ENCODE measurements at regions not wholly inside any gene's neighbourhood (a gene's known extent, or its start where the extent isn't known, plus 50 kb on each side); places are given as distances from the start of the nearest gene placed in this dataset.
"Not testable (repeated sequence)": the region's sequence is repeated elsewhere in the genome, so short reads cannot be mapped to it uniquely, and the experiment has no call there.

DNA sequence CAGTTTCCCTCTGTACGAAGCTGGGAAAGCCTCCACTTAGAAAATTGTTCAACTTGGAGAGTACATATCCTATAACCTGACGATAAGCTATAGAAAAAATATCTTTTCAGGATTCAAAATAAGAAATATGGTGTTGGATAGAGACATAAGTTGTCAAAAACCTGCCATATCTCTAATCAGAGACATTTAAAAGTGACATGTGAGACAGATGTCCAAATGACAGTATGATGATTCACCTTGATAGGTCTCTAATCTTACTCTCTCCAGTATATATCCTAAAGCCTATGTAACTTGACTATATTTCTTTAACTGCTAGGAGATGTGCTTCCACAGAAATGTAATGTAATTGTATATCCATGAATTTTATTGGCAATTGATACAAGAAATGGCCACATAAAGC lies 932.4 kb upstream of the MAN1A1 start:
- no peak overlapping the region for H3K4me3 ChIP-seq (ENCODE audit: low read depth, low read length)
- H3K4me1 ChIP-seq (ENCODE audit: control insufficient read depth, insufficient read depth, low read length) = no peaks in the 10 kb centered on the region
- no peaks in the 10 kb centered on the region for H3K27me3 ChIP-seq (ENCODE audit: control insufficient read depth, insufficient read depth, low read length)
- no peak for DNase-seq (ENCODE audit: low read depth in 4 of 6, low spot score in 6 of 6)
- no peaks in the 10 kb centered on the region for H3K9me3 ChIP-seq (ENCODE audit: control insufficient read depth, insufficient read depth, low read length)
- no peak overlapping the region for H3K27ac ChIP-seq (ENCODE audit: low read depth, low read length)
- no CpG with 5 or more reads among the region's 2 CpGs for WGBS (ENCODE audit: insufficient coverage)
- no peaks in the 10 kb centered on the region for H3K36me3 ChIP-seq (ENCODE audit: control insufficient read depth, insufficient read depth, low read length)

DNA sequence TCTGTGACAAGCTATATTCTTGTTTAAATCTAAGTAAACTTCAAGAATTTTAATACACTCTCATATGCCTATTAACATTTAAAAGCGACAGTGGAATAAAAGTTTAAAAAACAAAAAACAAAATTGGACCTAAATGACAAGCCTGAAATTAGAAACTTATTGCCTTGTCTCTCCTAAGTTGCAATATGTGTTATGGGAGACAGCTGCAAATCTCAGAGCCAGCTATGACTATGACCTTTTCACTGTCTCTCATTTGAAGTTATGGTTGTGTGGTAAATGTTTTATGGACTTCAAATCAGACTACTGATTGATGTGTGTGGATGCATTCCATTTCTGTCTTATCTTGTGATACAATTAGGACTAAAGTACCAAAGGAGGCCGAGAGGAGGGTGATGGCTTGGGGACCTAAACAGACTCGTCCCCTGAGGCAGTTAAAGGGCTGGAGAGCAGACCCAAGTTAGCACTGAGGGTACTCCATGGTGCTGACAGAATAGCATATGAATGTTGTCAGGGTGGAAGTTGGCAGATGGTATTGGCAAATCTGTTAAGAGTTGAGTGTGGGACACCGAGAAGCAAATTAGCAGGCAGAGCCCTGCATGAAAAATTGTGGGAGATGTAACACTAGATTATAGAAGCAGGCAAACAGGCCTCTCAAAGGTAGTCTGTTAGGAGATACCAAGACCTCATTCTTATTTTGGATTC lies 930.1 kb upstream of the MAN1A1 start:
- Histone ChIP-seq H3K27me3 (ENCODE audit: control insufficient read depth, insufficient read depth, low read length) (no peaks in the 10 kb centered on the region), H3K36me3 (ENCODE audit: control insufficient read depth, insufficient read depth, low read length) (no peaks in the 10 kb centered on the region), H3K27ac (ENCODE audit: low read depth, low read length) (no peak overlapping the region), H3K9me3 (ENCODE audit: control insufficient read depth, insufficient read depth, low read length) (no peaks in the 10 kb centered on the region), H3K4me1 (ENCODE audit: control insufficient read depth, insufficient read depth, low read length) (no peaks in the 10 kb centered on the region), H3K4me3 (ENCODE audit: low read depth, low read length) (no peak overlapping the region)
- peak in 1 of 6 donors; percentile 83 for DNase-seq (ENCODE audit: low read depth in 4 of 6, low spot score in 6 of 6)
- WGBS (ENCODE audit: insufficient coverage) = 91% methylated on average over 3 of the region's 4 CpGs

DNA sequence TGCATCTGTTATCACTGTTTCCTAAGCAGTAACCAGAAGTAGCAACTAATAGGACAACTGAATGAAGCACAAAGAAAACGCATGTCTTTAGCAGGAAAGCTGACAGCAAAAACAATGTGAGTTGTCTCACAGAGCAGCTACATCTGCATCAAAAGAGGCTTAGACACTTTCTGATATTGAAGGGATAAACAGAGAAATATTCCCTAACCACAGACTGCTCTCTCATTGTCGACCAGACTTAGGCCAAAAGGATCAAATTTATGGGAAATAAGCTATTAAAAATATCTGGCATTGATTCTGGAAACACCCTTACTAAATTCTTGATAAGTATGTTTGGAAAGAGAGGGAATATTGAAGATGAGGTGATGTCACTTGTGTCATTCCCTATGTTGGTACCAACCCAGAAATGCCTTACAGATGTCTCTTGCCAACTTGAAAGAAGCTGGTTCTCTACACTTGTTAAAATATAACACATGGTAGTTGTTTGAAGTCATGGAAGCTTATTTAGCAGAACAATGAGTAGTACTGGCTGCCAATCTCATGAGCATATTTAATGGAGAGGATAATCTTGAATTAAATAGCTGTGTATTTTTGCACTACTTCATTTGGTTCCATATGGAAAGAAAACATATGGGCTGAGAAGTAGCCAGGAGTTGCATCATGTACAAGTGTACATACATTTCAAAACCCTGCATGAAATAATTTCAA lies 929.3 kb upstream of the MAN1A1 start:
- Histone ChIP-seq H3K27me3 (ENCODE audit: control insufficient read depth, insufficient read depth, low read length) (no peaks in the 10 kb centered on the region), H3K9me3 (ENCODE audit: control insufficient read depth, insufficient read depth, low read length) (no peaks in the 10 kb centered on the region), H3K27ac (ENCODE audit: low read depth, low read length) (no peak overlapping the region), H3K36me3 (ENCODE audit: control insufficient read depth, insufficient read depth, low read length) (no peaks in the 10 kb centered on the region), H3K4me1 (ENCODE audit: control insufficient read depth, insufficient read depth, low read length) (no peaks in the 10 kb centered on the region), H3K4me3 (ENCODE audit: low read depth, low read length) (no peak overlapping the region)
- peak in 1 of 6 donors; percentile 90 for DNase-seq (ENCODE audit: low read depth in 4 of 6, low spot score in 6 of 6)
- no CpG with 5 or more reads among the region's 2 CpGs for WGBS (ENCODE audit: insufficient coverage)

DNA sequence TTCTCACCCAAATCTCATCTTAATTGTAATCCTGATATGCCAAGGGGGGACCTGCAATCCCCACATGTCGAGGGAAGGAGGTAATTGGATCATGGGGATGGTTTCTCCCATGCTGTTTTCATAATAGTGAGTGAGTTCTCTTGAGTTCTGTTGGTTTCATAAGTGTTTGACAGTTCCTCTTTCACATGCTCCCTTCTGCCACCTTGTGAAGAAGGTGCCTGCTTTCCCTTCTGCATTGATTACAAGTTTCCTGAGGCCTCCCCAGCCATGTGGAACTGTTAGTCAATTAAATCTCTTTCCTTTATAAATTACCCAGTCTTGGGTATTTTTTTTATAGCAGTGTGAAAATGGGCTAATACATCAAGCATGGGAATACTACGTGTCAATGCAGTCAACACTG lies 925.0 kb upstream of the MAN1A1 start:
- no peaks in the 10 kb centered on the region for H3K9me3 ChIP-seq (ENCODE audit: control insufficient read depth, insufficient read depth, low read length)
- H3K27ac ChIP-seq (ENCODE audit: low read depth, low read length) = no peak overlapping the region
- no peaks in the 10 kb centered on the region for H3K4me1 ChIP-seq (ENCODE audit: control insufficient read depth, insufficient read depth, low read length)
- DNase-seq (ENCODE audit: low read depth in 4 of 6, low spot score in 6 of 6) = no peak
- H3K36me3 ChIP-seq (ENCODE audit: control insufficient read depth, insufficient read depth, low read length) = no peaks in the 10 kb centered on the region
- WGBS (ENCODE audit: insufficient coverage) = no CpG with 5 or more reads among the region's 2 CpGs
- no peak overlapping the region for H3K4me3 ChIP-seq (ENCODE audit: low read depth, low read length)
- H3K27me3 ChIP-seq (ENCODE audit: control insufficient read depth, insufficient read depth, low read length) = no peaks in the 10 kb centered on the region

DNA sequence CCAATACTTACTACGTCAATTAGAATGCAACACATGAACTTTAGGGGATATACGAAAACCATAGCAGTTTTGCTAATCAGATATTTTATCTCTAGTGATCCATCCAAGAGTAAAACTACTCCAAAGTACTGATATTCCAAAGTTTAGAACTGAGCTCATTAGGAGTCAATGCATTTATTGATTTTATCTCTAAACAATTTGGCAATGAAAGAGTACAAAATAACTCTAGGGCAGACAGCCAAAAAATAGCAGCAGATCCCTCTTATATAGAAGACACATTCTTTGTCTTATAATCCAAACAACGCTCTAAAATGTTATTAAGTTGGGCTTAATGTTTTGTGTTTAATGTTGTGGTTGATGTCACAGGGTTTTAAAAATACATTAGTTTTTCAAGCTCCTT lies 923.9 kb upstream of the MAN1A1 start:
- WGBS (ENCODE audit: insufficient coverage) = 100% methylated on average over 1 of the region's 3 CpGs
- H3K27me3 ChIP-seq (ENCODE audit: control insufficient read depth, insufficient read depth, low read length) = no peaks in the 10 kb centered on the region
- DNase-seq (ENCODE audit: low read depth in 4 of 6, low spot score in 6 of 6) = no peak
- H3K36me3 ChIP-seq (ENCODE audit: control insufficient read depth, insufficient read depth, low read length) = no peaks in the 10 kb centered on the region
- no peaks in the 10 kb centered on the region for H3K9me3 ChIP-seq (ENCODE audit: control insufficient read depth, insufficient read depth, low read length)
- no peaks in the 10 kb centered on the region for H3K4me1 ChIP-seq (ENCODE audit: control insufficient read depth, insufficient read depth, low read length)
- H3K27ac ChIP-seq (ENCODE audit: low read depth, low read length) = no peak overlapping the region
- H3K4me3 ChIP-seq (ENCODE audit: low read depth, low read length) = no peak overlapping the region

DNA sequence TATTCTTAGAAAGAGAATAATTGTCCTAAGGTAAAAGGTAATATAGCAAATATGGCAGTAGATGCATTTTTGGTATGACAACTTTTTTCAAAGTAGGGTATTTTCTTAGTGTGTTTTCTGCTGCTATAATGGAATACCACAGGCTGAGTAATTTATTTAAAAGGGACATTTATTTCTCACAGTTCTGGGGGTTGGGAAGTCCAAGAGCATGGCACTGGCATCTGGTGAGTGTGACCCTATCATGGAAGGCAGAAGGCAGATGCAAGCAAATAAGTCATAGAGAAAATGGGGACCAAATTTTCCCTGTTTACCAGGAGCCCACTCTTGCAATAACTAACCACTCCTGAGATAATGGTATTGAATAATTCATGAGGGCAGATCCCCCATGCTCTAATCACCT lies 922.5 kb upstream of the MAN1A1 start:
- no peaks in the 10 kb centered on the region for H3K4me1 ChIP-seq (ENCODE audit: control insufficient read depth, insufficient read depth, low read length)
- DNase-seq (ENCODE audit: low read depth in 4 of 6, low spot score in 6 of 6) = no peak
- H3K36me3 ChIP-seq (ENCODE audit: control insufficient read depth, insufficient read depth, low read length) = no peaks in the 10 kb centered on the region
- H3K9me3 ChIP-seq (ENCODE audit: control insufficient read depth, insufficient read depth, low read length) = no peaks in the 10 kb centered on the region
- H3K27me3 ChIP-seq (ENCODE audit: control insufficient read depth, insufficient read depth, low read length) = no peaks in the 10 kb centered on the region
- H3K27ac ChIP-seq (ENCODE audit: low read depth, low read length) = no peak overlapping the region
- H3K4me3 ChIP-seq (ENCODE audit: low read depth, low read length) = no peak overlapping the region

DNA sequence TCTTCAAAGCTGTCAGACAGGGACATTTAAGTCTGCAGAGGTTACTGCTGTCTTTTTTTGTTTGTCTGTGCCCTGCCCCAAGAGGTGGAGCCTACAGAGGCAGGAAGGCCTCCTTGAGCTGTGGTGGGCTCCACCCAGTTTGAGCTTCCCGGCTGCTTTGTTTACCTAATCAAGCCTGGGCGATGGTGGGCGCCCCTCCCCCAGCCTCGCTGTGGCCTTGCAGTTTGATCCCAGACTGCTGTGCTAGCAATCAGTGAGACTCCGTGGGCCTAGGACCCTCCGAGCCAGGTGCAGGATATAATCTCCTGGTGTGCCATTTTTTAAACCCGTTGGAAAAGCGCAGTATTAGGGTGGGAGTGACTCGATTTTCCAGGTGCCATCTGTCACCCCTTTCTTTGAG lies 918.7 kb upstream of the MAN1A1 start:
- 92% methylated on average over 9 of the region's 9 CpGs for WGBS (ENCODE audit: insufficient coverage)
- H3K9me3 ChIP-seq (ENCODE audit: control insufficient read depth, insufficient read depth, low read length); H3K4me3 ChIP-seq (ENCODE audit: low read depth, low read length): not testable (repeated sequence)

DNA sequence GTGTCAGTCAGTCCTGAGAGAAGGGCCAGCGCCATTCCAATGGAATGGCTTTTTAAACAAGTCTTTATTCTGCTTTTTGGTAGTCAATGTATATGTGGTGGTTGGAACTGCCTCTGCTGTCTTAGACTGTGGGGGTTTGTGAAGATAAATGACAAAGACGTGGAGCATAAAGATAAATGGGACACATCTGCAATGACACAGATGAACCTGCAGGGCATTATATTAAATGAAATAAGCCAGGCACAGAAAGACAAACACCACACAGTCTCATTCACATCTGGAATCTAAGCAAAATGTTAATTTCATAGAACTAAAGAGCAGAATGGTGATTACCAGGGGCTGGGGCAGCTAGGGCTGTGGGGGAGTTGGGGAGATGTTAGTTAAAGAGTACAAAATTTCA lies 912.8 kb upstream of the MAN1A1 start:
- Histone ChIP-seq H3K27ac (ENCODE audit: low read depth, low read length) (no peak overlapping the region), H3K27me3 (ENCODE audit: control insufficient read depth, insufficient read depth, low read length) (no peaks in the 10 kb centered on the region), H3K9me3 (ENCODE audit: control insufficient read depth, insufficient read depth, low read length) (no peaks in the 10 kb centered on the region), H3K4me3 (ENCODE audit: low read depth, low read length) (no peak overlapping the region), H3K36me3 (ENCODE audit: control insufficient read depth, insufficient read depth, low read length) (no peaks in the 10 kb centered on the region), H3K4me1 (ENCODE audit: control insufficient read depth, insufficient read depth, low read length) (no peaks in the 10 kb centered on the region)
- DNase-seq (ENCODE audit: low read depth in 4 of 6, low spot score in 6 of 6) = no peak
- 100% methylated on average over 1 of the region's 2 CpGs for WGBS (ENCODE audit: insufficient coverage)

More for the DNA sequence above, 918.7 kb upstream of the MAN1A1 start:
- H3K36me3 ChIP-seq (ENCODE audit: control insufficient read depth, insufficient read depth, low read length); H3K27me3 ChIP-seq (ENCODE audit: control insufficient read depth, insufficient read depth, low read length); DNase-seq (ENCODE audit: low read depth in 4 of 6, low spot score in 6 of 6); H3K4me1 ChIP-seq (ENCODE audit: control insufficient read depth, insufficient read depth, low read length); H3K27ac ChIP-seq (ENCODE audit: low read depth, low read length): not testable (repeated sequence)

DNA sequence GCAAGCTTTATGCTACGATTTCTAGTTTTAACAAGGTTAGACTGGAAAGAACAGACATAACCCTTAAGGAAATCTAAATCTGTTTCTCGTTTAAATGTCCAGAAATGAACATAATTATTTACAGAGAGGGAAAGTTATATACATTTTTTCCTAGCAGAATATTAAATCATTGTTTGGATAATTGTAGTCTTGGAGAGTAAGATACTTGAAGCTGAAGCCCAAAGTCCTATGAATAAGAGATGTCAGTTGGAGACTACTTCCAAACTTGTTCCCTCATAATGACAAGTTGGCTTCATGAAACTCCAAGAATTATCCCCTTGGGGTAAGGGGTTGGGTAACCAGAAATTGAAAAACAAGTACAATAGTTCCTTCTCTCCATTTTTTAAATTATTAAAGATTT lies 911.1 kb upstream of the MAN1A1 start:
- DNase-seq (ENCODE audit: low read depth in 4 of 6, low spot score in 6 of 6) = no peak
- Histone ChIP-seq H3K4me3 (ENCODE audit: low read depth, low read length) (no peak overlapping the region), H3K27ac (ENCODE audit: low read depth, low read length) (no peak overlapping the region), H3K9me3 (ENCODE audit: control insufficient read depth, insufficient read depth, low read length) (no peaks in the 10 kb centered on the region), H3K4me1 (ENCODE audit: control insufficient read depth, insufficient read depth, low read length) (no peaks in the 10 kb centered on the region), H3K36me3 (ENCODE audit: control insufficient read depth, insufficient read depth, low read length) (no peaks in the 10 kb centered on the region), H3K27me3 (ENCODE audit: control insufficient read depth, insufficient read depth, low read length) (no peaks in the 10 kb centered on the region)
- no CpG with 5 or more reads among the region's 2 CpGs for whole genome bisulfite sequencing (ENCODE audit: insufficient coverage)

DNA sequence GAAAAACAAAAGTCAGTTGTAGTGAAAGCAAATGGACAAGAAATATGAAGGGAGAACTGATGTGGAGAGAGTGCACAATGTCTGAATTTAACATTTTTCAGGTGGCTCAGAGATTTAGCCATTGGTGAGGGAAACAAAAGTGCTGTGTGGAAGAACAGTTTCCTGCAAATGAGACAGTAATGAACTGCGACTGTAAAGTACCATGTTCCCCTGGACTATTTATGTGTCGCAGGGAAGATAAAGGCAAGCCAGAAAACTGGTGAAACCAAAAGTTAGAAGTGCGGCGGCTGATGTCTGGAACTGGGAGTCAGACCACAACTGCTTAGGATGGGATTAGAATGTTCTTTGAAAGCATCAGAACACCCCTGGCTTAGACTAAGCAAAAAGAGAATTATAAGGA lies 905.1 kb upstream of the MAN1A1 start:
- Histone ChIP-seq H3K4me1 (ENCODE audit: control insufficient read depth, insufficient read depth, low read length) (no peaks in the 10 kb centered on the region), H3K27ac (ENCODE audit: low read depth, low read length) (no peak overlapping the region), H3K27me3 (ENCODE audit: control insufficient read depth, insufficient read depth, low read length) (no peaks in the 10 kb centered on the region), H3K36me3 (ENCODE audit: control insufficient read depth, insufficient read depth, low read length) (no peaks in the 10 kb centered on the region), H3K4me3 (ENCODE audit: low read depth, low read length) (no peak overlapping the region), H3K9me3 (ENCODE audit: control insufficient read depth, insufficient read depth, low read length) (no peaks in the 10 kb centered on the region)
- no peak for DNase-seq (ENCODE audit: low read depth in 4 of 6, low spot score in 6 of 6)
- 93% methylated on average over 4 of the region's 4 CpGs for whole genome bisulfite sequencing (ENCODE audit: insufficient coverage)
